Stimulated activated CD8-positive, alpha-beta memory T cell treated with anti-CD3 and anti-CD28 coated beads, Interleukin-2, amount 100 ng/mL, for 1 hour (primary cell): ENCODE measurements at regions not wholly inside any gene's neighbourhood (a gene's known extent, or its start where the extent isn't known, plus 50 kb on each side); places are given as distances from the start of the nearest gene placed in this dataset.

Source experiments
- DNase-seq, 2 donors: peaks; one replicate each; pipeline ENCODE4 v3.0.0-alpha.2; 2020; ENCODE audit warnings: low read depth in 2 of 2

GRCh38 chr5:74059706-74060105 is 433.7 kb downstream of the ARHGEF28 start:
- DNase-seq = no peak

DNA sequence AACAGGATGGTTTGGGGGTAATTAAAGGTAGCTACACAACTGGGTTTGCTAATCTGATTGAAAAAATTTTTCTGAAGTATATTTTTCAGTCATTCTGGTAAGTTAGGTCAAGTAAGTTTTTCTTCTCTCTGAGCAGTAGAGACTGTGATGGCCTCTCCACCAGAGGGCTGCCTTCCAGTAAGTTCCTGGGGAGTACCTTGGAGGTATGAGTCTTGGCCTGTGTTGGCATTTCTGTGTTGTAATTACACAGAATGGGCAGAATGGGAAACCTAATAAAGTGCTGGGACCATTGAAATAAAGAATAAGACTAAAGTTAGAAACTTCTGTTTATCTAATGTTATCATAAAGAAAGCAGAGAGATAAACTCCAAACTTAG is 430.8 kb downstream of the ARHGEF28 start:
- no peak for DNase-seq

DNA sequence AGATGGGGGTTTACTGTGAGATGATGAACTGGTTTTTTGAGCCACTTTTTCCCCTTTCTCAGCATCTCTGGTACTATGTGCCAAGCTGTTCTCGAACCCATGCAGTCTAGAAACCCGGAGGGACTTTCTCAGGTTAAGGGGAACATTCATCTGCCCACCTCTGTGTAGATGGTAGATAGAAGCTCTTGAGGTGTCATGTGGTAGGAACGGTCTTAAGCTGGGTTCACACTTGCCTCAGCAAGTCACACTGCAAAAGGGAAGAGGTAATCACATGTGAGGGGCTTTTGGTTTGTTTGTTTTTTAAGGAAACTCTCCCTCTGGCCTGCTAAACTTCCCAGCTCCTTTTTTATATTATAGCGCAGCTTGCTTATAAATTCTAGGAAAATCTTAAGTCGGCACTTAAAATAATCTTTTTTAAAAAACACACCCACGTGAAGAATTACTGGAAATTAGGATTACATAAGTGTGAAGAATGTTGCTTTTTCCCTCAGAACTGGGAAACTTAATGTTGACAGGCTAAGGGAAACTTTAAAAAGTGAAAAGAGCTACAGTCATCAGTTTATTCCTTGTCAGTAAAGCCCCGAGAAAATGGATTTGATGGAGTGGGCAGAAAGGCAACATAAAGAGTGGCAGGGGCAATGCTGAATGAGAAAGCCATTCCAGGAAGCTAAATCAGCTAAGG is 430.3 kb downstream of the ARHGEF28 start:
- DNase-seq = no peak

GRCh38 chr5:74055486-74056106 is 429.6 kb downstream of the ARHGEF28 start:
- DNase-seq = no peak

GRCh38 chr5:74054641-74055421 is 428.8 kb downstream of the ARHGEF28 start:
- DNase-seq = no peak

DNA sequence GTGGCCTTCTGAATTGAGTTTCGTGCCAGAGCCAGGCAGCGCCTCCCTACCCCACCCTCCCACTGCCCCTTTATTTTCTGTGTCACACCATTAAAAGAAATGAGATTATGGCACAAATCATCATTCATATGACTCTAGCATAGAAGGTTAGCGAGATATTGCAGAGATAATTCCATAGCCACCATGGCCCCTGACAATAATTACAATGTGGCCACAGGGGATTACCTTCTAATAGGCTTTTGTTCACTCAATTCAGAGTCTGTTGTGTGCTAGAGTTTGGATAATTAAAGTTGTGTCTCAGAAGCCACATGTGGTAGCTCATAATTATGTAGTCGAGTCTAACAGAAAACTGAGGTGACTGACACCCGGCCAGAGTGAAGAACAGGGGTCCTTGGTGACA is 428.1 kb downstream of the ARHGEF28 start:
- no peak for DNase-seq

GRCh38 chr5:74052441-74053221 is 426.6 kb downstream of the ARHGEF28 start:
- DNase-seq = no peak

GRCh38 chr5:74051076-74051475 is 425.1 kb downstream of the ARHGEF28 start:
- DNase-seq = no peak

GRCh38 chr5:74044936-74045335 is 418.9 kb downstream of the ARHGEF28 start:
- DNase-seq = no peak

DNA sequence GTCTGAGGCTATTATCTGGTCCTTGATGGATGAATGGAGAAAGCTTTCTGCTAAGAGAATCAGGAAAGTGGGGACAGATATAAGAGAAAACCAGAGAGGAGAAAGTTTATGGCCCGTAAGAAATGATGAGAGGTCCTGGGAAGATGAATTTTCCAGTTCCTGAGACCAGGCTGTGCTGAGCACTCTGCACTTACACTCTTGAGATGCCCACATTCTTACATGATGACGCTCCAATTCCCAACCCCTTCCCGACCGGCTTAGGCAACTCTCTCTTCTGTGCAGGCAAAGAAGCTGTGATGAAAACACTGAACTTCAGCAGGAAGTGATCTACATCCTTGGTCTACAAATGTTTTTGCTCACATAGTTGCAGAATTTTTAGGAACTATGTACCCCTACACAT is 417.0 kb downstream of the ARHGEF28 start:
- no peak for DNase-seq

DNA sequence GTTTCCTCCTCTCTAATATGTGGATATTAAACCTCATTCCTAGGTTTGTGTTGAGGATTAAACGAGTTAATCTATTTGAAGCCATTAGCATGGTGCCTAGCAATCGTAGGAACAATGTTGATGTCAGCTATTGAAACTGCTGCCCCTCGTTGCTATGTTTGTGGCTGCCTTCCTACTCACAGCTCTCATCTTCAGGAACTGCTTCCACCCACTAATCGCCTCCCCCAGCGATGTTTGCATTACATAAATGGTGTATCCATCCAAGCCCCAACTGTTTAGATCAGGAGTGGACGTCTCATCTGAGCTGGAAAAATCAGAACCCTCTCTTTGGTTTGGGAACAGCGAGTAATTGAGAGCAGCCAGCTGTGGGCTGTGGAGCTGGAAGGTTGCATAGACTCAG is 416.6 kb downstream of the ARHGEF28 start:
- no peak for DNase-seq

- no peak for DNase-seq
These were observed 415.9 kb downstream of the ARHGEF28 start for GRCh38 chr5:74041913-74042312.

DNA sequence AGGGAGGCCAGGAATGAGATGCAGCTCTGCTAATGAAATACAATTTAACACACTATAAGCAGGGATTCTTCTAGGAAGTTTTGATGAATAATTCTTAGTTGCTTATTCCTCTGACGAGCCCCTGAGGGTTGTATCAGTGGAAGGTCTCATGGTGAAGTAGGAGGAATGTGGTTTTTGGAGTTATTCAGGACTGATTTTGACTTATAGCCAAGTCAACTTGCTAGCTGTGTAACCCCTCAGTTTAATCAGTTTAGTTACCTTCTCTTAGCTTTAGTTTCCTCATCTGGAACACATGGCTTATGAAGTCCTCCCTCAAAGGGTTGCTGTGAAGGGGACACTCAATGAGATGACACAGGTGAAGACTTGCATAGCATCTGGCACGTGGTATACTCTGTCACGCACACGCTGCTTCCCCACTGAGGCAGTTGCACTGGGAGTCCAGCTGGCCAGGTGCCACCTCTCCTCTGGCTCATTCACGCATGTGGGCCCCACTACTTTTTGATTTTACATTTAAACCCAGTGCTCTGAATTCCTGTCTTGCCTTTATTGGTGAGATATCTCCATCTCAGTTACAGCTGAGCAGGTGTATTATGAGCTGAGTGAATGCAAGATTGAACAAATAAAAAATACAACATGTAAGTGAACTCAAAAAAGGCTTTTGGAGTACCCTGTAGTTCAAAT is 415.0 kb downstream of the ARHGEF28 start:
- DNase-seq = no peak

DNA sequence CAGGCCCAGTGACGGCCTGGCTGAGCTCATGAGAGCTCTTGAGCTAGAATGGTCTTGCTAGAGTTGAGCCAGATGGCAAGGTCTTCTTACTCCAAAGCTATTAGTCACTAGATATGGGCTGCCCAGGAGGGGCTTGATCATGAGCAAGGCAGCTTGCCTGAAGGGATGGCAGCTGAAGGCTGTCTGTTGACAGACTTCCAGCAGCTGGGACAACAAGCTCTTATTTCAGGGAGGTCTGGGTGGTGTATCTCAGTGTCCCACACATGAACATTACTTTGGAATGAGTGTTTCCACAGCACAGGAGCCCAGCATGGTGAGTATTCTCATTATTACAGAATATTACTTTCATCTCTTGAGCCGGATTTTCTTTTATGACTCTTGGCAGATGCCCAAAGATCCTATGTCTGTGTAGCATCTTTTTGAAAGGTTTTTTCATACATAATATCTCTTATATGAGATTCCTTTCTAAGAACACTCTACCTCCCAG is 414.1 kb downstream of the ARHGEF28 start:
- DNase-seq = no peak

- DNase-seq = no peak
These were observed 411.3 kb downstream of the ARHGEF28 start for GRCh38 chr5:74037321-74037720.

DNA sequence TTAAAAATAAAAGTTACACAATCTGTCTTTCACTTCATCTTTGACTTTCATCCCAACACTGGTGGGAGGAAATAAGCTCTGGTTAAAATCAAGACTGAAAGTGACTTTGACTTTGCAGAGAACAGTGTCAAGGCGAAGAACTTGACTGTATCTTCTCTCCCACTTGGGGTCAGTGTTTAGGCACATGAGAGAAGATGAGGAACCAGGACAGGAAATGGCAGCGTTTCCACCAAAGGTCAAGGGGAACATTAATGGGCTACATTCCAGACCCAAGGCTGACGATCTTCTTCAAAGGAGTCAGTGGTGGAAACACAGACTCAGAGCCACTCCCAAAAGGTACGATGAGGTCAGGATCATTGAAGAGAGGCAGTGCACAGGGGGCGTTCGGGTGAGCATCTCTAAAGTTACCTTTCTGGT is 409.5 kb downstream of the ARHGEF28 start:
- DNase-seq = no peak

DNA sequence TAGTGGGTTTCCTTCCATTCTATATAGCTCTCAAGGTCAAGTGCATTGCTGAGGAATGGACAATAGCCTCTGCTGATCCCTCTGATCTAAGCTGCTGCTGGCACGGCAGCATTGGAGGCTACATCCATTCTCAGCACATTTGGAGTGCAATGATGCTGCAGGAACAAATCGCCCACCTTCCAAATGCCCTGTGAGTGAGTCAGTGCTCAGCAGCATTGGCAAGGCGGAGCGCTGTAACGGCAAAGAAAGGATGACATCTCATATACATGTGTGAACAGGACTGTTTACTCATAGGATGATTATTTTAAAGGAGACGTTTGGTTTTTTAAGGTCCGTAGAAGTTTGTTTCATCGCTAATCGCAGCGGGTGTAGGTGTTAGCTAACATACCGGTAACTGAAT is 408.7 kb downstream of the ARHGEF28 start:
- DNase-seq = no peak

DNA sequence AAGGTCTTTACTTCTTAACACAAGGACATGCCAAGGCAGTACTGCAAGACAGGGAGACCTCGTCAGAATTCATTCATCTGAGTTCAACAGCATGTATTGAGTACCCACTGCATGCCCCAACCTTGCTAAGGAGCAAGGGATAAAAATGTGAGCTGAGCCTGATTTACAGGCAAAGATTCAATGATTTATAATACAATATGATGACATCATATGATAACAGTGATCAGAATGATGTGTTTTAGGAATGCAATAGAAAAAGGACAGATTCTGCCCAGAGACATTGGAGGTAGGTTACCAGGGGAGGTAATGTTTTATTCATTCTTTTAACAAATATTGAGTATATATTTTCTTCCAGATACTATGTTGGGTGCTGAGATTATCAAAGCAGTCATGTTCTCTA is 406.6 kb downstream of the ARHGEF28 start:
- no peak for DNase-seq

DNA sequence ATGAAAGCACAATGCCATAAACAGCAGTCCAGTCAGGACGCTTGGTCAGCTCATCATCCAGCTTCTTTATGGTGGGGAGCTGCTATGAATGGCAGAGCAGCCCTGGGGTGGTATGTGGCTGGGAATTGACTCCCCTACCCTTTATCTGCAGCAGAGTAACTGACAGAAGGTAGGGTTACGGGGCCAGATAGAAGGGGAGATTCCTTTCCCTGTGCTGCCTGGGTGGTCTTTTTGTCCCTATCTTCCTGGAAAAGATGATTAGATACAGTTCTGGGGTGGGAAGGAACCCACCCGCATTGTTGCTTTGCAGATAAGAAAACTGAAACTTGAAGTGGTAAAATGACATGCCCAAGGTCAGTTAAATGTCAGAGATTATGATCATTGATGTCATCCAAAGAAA is 405.5 kb downstream of the ARHGEF28 start:
- no peak for DNase-seq

DNA sequence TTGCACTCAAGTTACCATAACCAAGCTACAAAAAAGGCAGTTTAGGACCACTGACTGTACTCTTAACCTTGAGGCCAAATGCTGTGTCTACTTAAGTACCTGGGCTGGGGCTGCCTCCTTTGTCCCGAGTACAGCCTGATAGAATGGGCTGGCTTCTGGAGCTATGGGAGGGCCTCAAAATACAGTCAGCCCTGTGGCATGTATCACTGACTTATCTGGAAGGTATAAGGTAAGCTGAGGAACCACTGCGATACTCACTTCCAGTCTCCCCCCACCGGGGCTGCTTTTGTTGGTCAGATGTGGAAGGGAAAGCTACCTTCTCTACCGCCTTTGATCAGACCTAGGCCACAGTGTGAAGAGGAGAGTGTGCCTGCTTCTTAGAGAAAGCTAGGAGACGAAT is 404.8 kb downstream of the ARHGEF28 start:
- DNase-seq = no peak

GRCh38 chr5:74030371-74030770 is 404.4 kb downstream of the ARHGEF28 start:
- no peak for DNase-seq

DNA sequence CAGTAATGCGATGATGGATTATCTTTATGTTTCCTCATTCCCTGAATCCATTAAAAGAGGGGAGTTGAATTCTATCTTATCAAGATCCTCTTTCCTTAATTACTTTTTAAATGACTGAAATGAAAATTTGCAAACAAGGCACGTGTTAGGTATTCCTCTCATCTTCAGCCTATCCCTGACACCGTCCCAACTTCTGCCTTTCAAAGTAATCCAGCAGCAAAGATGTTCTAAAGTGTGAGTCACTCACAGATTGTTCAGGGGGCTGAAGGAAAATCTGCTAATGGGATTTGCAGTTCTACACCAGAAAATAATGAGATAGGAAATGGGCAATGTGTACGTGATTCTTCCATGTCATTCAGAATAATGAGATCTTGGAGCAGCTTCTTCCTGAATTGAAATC is 403.0 kb downstream of the ARHGEF28 start:
- DNase-seq = no peak
